SK-N-SH treated with all-trans-retinoic acid at 6 μM for 48 hours (cell line): ENCODE measurements at regions not wholly inside any gene's neighbourhood (a gene's known extent, or its start where the extent isn't known, plus 50 kb on each side); places are given as distances from the start of the nearest gene placed in this dataset.

Source experiments
- ATAC-seq: fragments of 200-7000 bp; cut with Tn5 transposase; 3 replicates; pipeline ENCODE4 v1.9.1; 2020; ENCODE audit warnings: mild to moderate bottlenecking, moderate library complexity
- ARNTL ChIP-seq: fragments of 450-650 bp; formaldehyde crosslinking; IDR thresholded peaks from 2 replicates; pipeline ENCODE4 v1.5.0; 2020; ENCODE audit warnings: low read depth, mild to moderate bottlenecking, moderate library complexity, borderline replicate concordance
- BACH2 ChIP-seq: fragments of 250-450 bp; sonication (Bioruptor Pico); IDR thresholded peaks from 2 replicates; pipeline ENCODE4 v1.9.0; 2021; ENCODE audit warnings: mild to moderate bottlenecking, borderline replicate concordance
- CSDC2 ChIP-seq: fragments of 250-450 bp; sonication (Bioruptor Pico); IDR thresholded peaks from 2 replicates; pipeline ENCODE4 v1.5.0; 2020; ENCODE audit warnings: mild to moderate bottlenecking, moderate library complexity
- ESRRG ChIP-seq: fragments of 250-450 bp; sonication (Bioruptor Pico); IDR thresholded peaks from 2 replicates; pipeline ENCODE4 v1.6.1; 2021; ENCODE audit warnings: mild to moderate bottlenecking
- GLIS3 ChIP-seq: fragments of 250-450 bp; sonication (Bioruptor Pico); IDR thresholded peaks from 2 replicates; pipeline ENCODE4 v1.5.0; 2020; ENCODE audit warnings: mild to moderate bottlenecking, moderate library complexity
- OSR1 ChIP-seq: fragments of 250-450 bp; sonication (Bioruptor Pico); IDR thresholded peaks from 2 replicates; pipeline ENCODE4 v1.8.0; 2022; ENCODE audit warnings: moderate library complexity, mild to moderate bottlenecking, inconsistent platforms
- PPARA ChIP-seq: fragments of 250-450 bp; sonication (Bioruptor Pico); IDR thresholded peaks from 2 replicates; pipeline ENCODE4 v1.5.0; 2020; ENCODE audit warnings: mild to moderate bottlenecking, borderline replicate concordance
- RARB ChIP-seq: fragments of 250-450 bp; sonication (Bioruptor Pico); IDR thresholded peaks from 2 replicates; pipeline ENCODE4 v1.8.0; 2021; ENCODE audit warnings: mild to moderate bottlenecking, moderate library complexity
- SNAI2 ChIP-seq: fragments of 250-450 bp; sonication (Bioruptor Pico); IDR thresholded peaks from 2 replicates; pipeline ENCODE4 v1.5.0; 2020; ENCODE audit warnings: mild to moderate bottlenecking, moderate library complexity
- TCF4 ChIP-seq: fragments of 250-450 bp; sonication (Bioruptor Pico); IDR thresholded peaks from 2 replicates; pipeline ENCODE4 v1.8.0; 2021; ENCODE audit warnings: mild to moderate bottlenecking, moderate library complexity, borderline replicate concordance
- TOX ChIP-seq: fragments of 250-450 bp; sonication (Bioruptor Pico); IDR thresholded peaks from 2 replicates; pipeline ENCODE4 v1.8.0; 2021; ENCODE audit warnings: mild to moderate bottlenecking, moderate library complexity, borderline replicate concordance
- ZC3H10 ChIP-seq: fragments of 250-450 bp; sonication (Bioruptor Pico); IDR thresholded peaks from 2 replicates; pipeline ENCODE4 v1.5.1; 2021; ENCODE audit warnings: mild to moderate bottlenecking, moderate library complexity
- ZFP3 ChIP-seq: fragments of 250-450 bp; sonication (Bioruptor Pico); IDR thresholded peaks from 2 replicates; pipeline ENCODE4 v1.5.0; 2020; ENCODE audit warnings: mild to moderate bottlenecking, moderate library complexity
- ZFP30 ChIP-seq: fragments of 450-650 bp; formaldehyde crosslinking; IDR thresholded peaks from 2 replicates; pipeline ENCODE4 v1.5.0; 2022; ENCODE audit warnings: mild to moderate bottlenecking, moderate library complexity
- ZNF565 ChIP-seq: fragments of 450-650 bp; formaldehyde crosslinking; conservative IDR thresholded peaks from 2 replicates; pipeline ENCODE4 v1.5.0; 2020; ENCODE audit warnings: low read depth, mild to moderate bottlenecking, moderate library complexity
- ZNF70 ChIP-seq: fragments of 450-650 bp; formaldehyde crosslinking; IDR thresholded peaks from 2 replicates; pipeline ENCODE4 v1.5.0; 2020; ENCODE audit warnings: mild to moderate bottlenecking, moderate library complexity
- ZNF8 ChIP-seq: fragments of 450-650 bp; formaldehyde crosslinking; IDR thresholded peaks from 2 replicates; pipeline ENCODE4 v1.5.0; 2020; ENCODE audit warnings: mild to moderate bottlenecking, moderate library complexity
- TF ChIP-seq, protein P1 (sequence below): fragments of 250-450 bp; sonication (Bioruptor Pico); IDR thresholded peaks from 2 replicates; pipeline ENCODE4 v1.5.1; 2020; ENCODE audit warnings: low read depth, mild to moderate bottlenecking, moderate library complexity
- TF ChIP-seq, protein P2 (sequence below): fragments of 250-450 bp; sonication (Bioruptor Pico); IDR thresholded peaks from 2 replicates; pipeline ENCODE4 v1.5.1; 2021; ENCODE audit warnings: mild to moderate bottlenecking, moderate library complexity
- TF ChIP-seq, protein P3 (sequence below): fragments of 250-450 bp; sonication (Bioruptor Pico); IDR thresholded peaks from 2 replicates; pipeline ENCODE4 v1.8.0; 2021; ENCODE audit warnings: low read depth, mild to moderate bottlenecking, moderate library complexity, borderline replicate concordance
- TF ChIP-seq, protein P4 (sequence below): fragments of 250-450 bp; sonication (Bioruptor Pico); IDR thresholded peaks from 2 replicates; pipeline ENCODE4 v1.8.0; 2020; ENCODE audit warnings: mild to moderate bottlenecking, moderate library complexity, borderline replicate concordance
- TF ChIP-seq, protein P5 (sequence below): fragments of 250-450 bp; sonication (Bioruptor Pico); IDR thresholded peaks from 2 replicates; pipeline ENCODE4 v1.5.0; 2020; ENCODE audit warnings: mild to moderate bottlenecking, moderate library complexity

DNA sequence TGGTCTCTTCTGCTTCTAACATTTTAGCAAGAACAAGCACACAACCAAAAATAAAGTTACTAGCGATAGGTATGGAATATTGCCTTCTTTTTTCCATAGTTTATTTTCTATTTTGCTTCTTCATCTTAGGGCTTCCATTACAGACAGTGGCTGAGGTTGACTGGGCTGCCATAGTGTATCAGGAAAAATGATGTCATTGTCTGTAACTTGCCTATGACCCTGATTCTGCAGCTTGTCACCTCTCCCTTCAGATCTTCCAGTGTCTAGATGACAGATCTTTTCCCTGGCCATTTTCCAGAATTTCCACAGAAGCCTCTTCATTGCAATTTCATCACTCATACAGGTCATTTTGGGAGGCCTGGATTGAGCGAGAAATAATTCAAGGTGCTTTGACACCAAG lies 308.5 kb downstream of the EPHA4 start:
- TF ChIP-seq BACH2, result no peak
- TF ChIP-seq ZC3H10 (CRISPR knock-in tag), result no peak
- TF ChIP-seq ARNTL, result no peak
- TF ChIP-seq ZFP3, result no peak
- no peak for TF ChIP-seq CSDC2 (CRISPR knock-in tag)
- no peak for TF ChIP-seq OSR1
- TF ChIP-seq TCF4 (CRISPR knock-in tag), result no peak
- no peak for TF ChIP-seq ESRRG
- TF ChIP-seq, protein P1, sequence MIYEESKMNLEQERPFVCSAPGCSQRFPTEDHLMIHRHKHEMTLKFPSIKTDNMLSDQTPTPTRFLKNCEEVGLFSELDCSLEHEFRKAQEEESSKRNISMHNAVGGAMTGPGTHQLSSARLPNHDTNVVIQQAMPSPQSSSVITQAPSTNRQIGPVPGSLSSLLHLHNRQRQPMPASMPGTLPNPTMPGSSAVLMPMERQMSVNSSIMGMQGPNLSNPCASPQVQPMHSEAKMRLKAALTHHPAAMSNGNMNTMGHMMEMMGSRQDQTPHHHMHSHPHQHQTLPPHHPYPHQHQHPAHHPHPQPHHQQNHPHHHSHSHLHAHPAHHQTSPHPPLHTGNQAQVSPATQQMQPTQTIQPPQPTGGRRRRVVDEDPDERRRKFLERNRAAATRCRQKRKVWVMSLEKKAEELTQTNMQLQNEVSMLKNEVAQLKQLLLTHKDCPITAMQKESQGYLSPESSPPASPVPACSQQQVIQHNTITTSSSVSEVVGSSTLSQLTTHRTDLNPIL (CRISPR knock-in tag), result no peak
- TF ChIP-seq, protein P2, sequence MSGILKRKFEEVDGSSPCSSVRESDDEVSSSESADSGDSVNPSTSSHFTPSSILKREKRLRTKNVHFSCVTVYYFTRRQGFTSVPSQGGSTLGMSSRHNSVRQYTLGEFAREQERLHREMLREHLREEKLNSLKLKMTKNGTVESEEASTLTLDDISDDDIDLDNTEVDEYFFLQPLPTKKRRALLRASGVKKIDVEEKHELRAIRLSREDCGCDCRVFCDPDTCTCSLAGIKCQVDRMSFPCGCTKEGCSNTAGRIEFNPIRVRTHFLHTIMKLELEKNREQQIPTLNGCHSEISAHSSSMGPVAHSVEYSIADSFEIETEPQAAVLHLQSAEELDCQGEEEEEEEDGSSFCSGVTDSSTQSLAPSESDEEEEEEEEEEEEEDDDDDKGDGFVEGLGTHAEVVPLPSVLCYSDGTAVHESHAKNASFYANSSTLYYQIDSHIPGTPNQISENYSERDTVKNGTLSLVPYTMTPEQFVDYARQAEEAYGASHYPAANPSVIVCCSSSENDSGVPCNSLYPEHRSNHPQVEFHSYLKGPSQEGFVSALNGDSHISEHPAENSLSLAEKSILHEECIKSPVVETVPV (CRISPR knock-in tag), result no peak
- TF ChIP-seq TOX (CRISPR knock-in tag), result no peak
- no peak for TF ChIP-seq ZNF8 (CRISPR knock-in tag)
- no peak for TF ChIP-seq PPARA (CRISPR knock-in tag)
- no peak for TF ChIP-seq ZFP30
- ATAC-seq, result no peak

DNA sequence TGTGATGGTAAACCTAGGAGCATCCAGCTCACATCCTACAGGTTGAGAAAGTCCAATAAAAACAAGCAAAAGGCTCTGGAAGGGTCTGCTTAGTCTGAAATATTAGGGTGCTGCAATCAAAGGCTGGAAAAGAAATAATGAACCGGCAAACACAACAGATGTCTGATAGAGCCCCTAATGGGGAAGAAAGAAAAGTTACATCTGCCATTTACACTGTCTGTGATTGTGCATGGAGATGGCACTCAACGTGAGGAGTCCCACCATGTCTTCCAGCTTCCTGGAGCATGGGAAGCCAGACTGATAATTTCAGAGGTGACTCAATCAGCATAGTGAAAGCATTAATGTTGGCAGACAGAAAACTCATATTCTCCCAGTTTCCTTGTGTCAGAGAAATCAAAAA lies 307.8 kb downstream of the EPHA4 start:
- peak; percentile 40; the same call in 1 of the 3 replicates for ATAC-seq
- TF ChIP-seq SNAI2 (CRISPR knock-in tag) (no peak), RARB (CRISPR knock-in tag) (no peak), ZNF565 (no peak), OSR1 (no peak), ARNTL (no peak), ZFP3 (no peak), GLIS3 (no peak), ZNF70 (CRISPR knock-in tag) (no peak), ZC3H10 (CRISPR knock-in tag) (no peak), ESRRG (no peak), PPARA (CRISPR knock-in tag) (no peak), TOX (CRISPR knock-in tag) (no peak), CSDC2 (CRISPR knock-in tag) (no peak), ZNF8 (CRISPR knock-in tag) (no peak)
- TF ChIP-seq, protein P2 (CRISPR knock-in tag), result no peak
- TF ChIP-seq, protein P3, sequence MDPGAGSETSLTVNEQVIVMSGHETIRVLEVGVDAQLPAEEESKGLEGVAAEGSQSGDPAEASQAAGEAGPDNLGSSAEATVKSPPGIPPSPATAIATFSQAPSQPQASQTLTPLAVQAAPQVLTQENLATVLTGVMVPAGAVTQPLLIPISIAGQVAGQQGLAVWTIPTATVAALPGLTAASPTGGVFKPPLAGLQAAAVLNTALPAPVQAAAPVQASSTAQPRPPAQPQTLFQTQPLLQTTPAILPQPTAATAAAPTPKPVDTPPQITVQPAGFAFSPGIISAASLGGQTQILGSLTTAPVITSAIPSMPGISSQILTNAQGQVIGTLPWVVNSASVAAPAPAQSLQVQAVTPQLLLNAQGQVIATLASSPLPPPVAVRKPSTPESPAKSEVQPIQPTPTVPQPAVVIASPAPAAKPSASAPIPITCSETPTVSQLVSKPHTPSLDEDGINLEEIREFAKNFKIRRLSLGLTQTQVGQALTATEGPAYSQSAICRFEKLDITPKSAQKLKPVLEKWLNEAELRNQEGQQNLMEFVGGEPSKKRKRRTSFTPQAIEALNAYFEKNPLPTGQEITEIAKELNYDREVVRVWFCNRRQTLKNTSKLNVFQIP (CRISPR knock-in tag), result no peak
- TF ChIP-seq, protein P4, sequence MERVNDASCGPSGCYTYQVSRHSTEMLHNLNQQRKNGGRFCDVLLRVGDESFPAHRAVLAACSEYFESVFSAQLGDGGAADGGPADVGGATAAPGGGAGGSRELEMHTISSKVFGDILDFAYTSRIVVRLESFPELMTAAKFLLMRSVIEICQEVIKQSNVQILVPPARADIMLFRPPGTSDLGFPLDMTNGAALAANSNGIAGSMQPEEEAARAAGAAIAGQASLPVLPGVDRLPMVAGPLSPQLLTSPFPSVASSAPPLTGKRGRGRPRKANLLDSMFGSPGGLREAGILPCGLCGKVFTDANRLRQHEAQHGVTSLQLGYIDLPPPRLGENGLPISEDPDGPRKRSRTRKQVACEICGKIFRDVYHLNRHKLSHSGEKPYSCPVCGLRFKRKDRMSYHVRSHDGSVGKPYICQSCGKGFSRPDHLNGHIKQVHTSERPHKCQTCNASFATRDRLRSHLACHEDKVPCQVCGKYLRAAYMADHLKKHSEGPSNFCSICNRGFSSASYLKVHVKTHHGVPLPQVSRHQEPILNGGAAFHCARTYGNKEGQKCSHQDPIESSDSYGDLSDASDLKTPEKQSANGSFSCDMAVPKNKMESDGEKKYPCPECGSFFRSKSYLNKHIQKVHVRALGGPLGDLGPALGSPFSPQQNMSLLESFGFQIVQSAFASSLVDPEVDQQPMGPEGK (CRISPR knock-in tag), result no peak

DNA sequence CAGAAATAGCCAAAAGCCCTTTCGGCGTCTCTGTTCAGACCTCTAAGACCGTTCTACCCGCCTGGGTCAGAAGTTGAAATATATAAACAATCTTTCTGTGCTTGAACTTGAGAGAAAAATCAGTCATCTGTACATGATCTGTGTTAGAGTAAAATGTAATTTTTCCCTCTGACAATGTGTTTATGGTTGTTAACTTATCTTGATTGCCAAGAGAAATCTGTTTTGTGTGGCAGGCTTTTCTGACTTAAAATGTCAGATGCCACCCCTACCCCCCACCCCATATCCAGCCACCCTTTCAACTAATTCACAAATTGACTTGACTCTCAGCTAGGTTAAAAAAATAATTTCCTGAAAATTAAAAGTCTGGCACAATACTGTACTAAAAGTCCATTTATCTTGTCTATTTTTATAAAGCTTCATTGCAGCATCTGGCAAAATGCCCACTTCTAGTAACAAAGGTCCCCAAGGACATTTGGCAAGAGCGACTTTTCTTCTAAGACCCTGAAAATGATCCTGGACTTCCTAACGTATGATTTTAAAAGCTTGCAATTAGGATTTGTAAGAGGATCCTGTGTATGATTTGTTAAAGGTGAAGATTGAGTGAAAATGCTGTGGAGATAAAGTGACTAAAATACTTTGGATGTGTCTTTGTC lies 304.2 kb downstream of the EPHA4 start:
- TF ChIP-seq TOX (CRISPR knock-in tag) (no peak), ZFP3 (no peak), TCF4 (CRISPR knock-in tag) (no peak), BACH2 (no peak), ZC3H10 (CRISPR knock-in tag) (no peak), SNAI2 (CRISPR knock-in tag) (no peak), ZNF70 (CRISPR knock-in tag) (no peak), PPARA (CRISPR knock-in tag) (no peak), GLIS3 (no peak), OSR1 (no peak), RARB (CRISPR knock-in tag) (no peak), ZFP30 (no peak), ZNF565 (no peak), ESRRG (no peak)
- TF ChIP-seq, protein P5, sequence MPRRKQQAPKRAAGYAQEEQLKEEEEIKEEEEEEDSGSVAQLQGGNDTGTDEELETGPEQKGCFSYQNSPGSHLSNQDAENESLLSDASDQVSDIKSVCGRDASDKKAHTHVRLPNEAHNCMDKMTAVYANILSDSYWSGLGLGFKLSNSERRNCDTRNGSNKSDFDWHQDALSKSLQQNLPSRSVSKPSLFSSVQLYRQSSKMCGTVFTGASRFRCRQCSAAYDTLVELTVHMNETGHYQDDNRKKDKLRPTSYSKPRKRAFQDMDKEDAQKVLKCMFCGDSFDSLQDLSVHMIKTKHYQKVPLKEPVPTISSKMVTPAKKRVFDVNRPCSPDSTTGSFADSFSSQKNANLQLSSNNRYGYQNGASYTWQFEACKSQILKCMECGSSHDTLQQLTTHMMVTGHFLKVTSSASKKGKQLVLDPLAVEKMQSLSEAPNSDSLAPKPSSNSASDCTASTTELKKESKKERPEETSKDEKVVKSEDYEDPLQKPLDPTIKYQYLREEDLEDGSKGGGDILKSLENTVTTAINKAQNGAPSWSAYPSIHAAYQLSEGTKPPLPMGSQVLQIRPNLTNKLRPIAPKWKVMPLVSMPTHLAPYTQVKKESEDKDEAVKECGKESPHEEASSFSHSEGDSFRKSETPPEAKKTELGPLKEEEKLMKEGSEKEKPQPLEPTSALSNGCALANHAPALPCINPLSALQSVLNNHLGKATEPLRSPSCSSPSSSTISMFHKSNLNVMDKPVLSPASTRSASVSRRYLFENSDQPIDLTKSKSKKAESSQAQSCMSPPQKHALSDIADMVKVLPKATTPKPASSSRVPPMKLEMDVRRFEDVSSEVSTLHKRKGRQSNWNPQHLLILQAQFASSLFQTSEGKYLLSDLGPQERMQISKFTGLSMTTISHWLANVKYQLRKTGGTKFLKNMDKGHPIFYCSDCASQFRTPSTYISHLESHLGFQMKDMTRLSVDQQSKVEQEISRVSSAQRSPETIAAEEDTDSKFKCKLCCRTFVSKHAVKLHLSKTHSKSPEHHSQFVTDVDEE (CRISPR knock-in tag), result no peak
- TF ChIP-seq, protein P3 (CRISPR knock-in tag), result no peak
- TF ChIP-seq, all 23 proteins: peak for 0
- no peak for ATAC-seq
